ENCODE measurements at regions not wholly inside any gene's neighbourhood (a gene's known extent, or its start where the extent isn't known, plus 50 kb on each side); places are given as distances from the start of the nearest gene placed in this dataset.

DNA sequence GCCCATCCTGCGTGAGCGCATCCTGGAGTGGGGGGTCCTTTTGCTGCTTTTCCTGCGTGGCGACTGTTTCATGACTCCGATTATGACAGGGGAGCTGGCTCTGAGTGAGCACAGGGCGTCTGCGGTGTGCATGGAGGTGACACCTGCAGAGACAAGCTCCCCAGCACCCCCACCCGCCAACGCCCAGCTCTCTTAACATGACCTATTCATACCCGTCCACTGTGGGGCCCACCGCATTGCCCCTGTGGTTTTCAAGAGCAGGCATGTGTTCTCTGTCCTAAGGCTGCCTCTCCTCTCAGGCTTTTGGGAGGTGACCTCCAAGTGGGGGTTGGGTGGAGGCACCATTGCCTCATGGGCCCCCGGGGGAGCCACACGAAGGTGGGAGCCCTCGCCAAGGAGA lies 500.7 kb downstream of the TCERG1L start:
- Histone ChIP-seq H3F3A (ENCODE audit: low read depth) (no peaks in the 10 kb centered on the region), H3K79me2 (ENCODE audit: insufficient read depth, low read length) (no peaks in the 10 kb centered on the region), H3K36me3 (ENCODE audit: insufficient read depth, low read length) (no peaks in the 10 kb centered on the region), H3K4me1 (ENCODE audit: insufficient read depth, low read length, poor library complexity, severe bottlenecking) (no peaks in the 10 kb centered on the region), H4K20me1 (ENCODE audit: insufficient read depth, low read length, poor library complexity, severe bottlenecking) (no peaks in the 10 kb centered on the region), H3K4me2 (ENCODE audit: low read depth, low read length, poor library complexity, severe bottlenecking) (no peak overlapping the region), H3K4me3 (ENCODE audit: low read length, poor library complexity, severe bottlenecking) (no peak overlapping the region), H3K9ac (ENCODE audit: low read depth, low read length, poor library complexity, severe bottlenecking) (no peak overlapping the region), H3K9me2 (replicated peaks; ENCODE audit: low read depth, low read length) (no peaks in the 10 kb centered on the region), H2AFZ (ENCODE audit: low read length) (no peak overlapping the region), H3K27me3 (ENCODE audit: insufficient read depth, low read length, poor library complexity, severe bottlenecking) (no peaks in the 10 kb centered on the region), H3K9me3 (ENCODE audit: insufficient read depth, low read depth, low read length) (peaks cover 6% of the 10 kb centered on the region; the same call in 1 of the 2 replicates)
- no peak for TF ChIP-seq EZH2phosphoT487 (IDR thresholded peaks at IDR 0.05; ENCODE audit: borderline replicate concordance)
- TF ChIP-seq, protein P1, sequence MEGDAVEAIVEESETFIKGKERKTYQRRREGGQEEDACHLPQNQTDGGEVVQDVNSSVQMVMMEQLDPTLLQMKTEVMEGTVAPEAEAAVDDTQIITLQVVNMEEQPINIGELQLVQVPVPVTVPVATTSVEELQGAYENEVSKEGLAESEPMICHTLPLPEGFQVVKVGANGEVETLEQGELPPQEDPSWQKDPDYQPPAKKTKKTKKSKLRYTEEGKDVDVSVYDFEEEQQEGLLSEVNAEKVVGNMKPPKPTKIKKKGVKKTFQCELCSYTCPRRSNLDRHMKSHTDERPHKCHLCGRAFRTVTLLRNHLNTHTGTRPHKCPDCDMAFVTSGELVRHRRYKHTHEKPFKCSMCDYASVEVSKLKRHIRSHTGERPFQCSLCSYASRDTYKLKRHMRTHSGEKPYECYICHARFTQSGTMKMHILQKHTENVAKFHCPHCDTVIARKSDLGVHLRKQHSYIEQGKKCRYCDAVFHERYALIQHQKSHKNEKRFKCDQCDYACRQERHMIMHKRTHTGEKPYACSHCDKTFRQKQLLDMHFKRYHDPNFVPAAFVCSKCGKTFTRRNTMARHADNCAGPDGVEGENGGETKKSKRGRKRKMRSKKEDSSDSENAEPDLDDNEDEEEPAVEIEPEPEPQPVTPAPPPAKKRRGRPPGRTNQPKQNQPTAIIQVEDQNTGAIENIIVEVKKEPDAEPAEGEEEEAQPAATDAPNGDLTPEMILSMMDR (conservative IDR thresholded peaks at IDR 0.05; ENCODE audit: low read length): no peak

DNA sequence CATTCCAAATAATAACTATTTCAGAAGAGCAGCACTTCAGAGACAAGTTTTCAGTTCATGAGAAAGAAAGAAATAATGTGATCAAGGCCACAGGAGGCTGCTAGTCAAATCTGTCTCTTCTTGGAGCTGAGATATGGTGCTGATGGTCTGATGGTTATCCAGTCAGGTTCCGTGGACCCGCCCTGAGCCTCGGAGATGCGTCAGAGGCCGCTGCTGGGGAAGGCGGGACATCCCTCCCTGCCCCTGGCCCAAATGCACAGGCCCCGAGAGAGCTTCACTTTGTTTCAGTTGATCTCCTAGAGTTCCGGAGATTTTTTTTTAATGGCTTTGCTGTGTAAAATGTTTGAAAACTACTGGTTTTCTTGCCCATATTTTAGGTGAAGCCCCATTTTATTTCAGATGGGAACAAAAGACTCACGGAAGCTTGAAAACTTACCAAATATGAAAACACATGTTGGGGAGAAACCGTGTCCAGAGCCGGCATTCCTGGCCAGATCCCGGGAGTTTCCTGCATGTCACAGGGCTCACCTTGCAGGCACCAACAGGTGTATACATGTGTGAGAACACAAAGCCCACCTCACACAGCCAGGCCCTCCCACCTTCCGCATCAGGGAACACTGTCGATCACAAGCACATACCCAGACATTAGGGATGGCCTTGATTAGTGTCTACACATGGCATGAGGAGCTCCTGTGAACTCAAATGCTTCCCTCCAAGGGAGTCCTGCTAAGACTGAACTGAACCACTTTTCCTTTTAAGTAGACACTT lies 499.0 kb downstream of the TCERG1L start:
- H3K27me3 ChIP-seq (ENCODE audit: insufficient read depth, low read length, poor library complexity, severe bottlenecking): no peaks in the 10 kb centered on the region
- no peaks in the 10 kb centered on the region for H4K20me1 ChIP-seq (ENCODE audit: insufficient read depth, low read length, poor library complexity, severe bottlenecking)
- H3K4me3 ChIP-seq (ENCODE audit: low read length, poor library complexity, severe bottlenecking): no peak overlapping the region
- peaks cover 10% of the 10 kb centered on the region; the same call in 1 of the 2 replicates for H3K9me3 ChIP-seq (ENCODE audit: insufficient read depth, low read depth, low read length)
- no peaks in the 10 kb centered on the region for H3K9me2 ChIP-seq (replicated peaks; ENCODE audit: low read depth, low read length)
- H3F3A ChIP-seq (ENCODE audit: low read depth): no peaks in the 10 kb centered on the region
- H3K4me2 ChIP-seq (ENCODE audit: low read depth, low read length, poor library complexity, severe bottlenecking): no peak overlapping the region
- no peak overlapping the region for H2AFZ ChIP-seq (ENCODE audit: low read length)
- H3K4me1 ChIP-seq (ENCODE audit: insufficient read depth, low read length, poor library complexity, severe bottlenecking): no peaks in the 10 kb centered on the region
- H3K79me2 ChIP-seq (ENCODE audit: insufficient read depth, low read length): no peaks in the 10 kb centered on the region
- no peak overlapping the region for H3K9ac ChIP-seq (ENCODE audit: low read depth, low read length, poor library complexity, severe bottlenecking)
- TF ChIP-seq EZH2phosphoT487 (IDR thresholded peaks at IDR 0.05; ENCODE audit: borderline replicate concordance): no peak
- TF ChIP-seq, protein P1 (conservative IDR thresholded peaks at IDR 0.05; ENCODE audit: low read length): no peak
- no peaks in the 10 kb centered on the region for H3K36me3 ChIP-seq (ENCODE audit: insufficient read depth, low read length)

DNA sequence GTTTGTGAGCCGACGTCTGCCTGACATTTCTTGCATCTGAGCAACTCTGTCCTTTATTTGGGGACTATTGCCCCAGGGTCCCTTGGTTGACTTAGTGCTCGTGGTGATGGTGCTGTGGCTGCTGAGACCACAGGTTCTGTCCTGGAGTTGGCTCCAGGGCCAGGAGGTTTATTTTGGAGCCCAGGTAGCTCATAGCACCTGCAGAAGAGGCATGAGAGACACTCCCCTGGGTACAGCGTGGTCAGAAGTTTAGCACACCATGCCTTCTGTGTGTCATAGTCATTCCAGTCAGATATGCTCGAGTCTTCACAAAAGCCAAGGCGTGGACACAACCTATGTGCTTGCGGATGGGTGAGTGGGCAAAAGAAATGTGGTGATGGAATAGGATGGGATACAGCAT lies 496.9 kb downstream of the TCERG1L start:
- H3K9me2 ChIP-seq (replicated peaks; ENCODE audit: low read depth, low read length): no peaks in the 10 kb centered on the region
- H3K36me3 ChIP-seq (ENCODE audit: insufficient read depth, low read length): no peaks in the 10 kb centered on the region
- no peaks in the 10 kb centered on the region for H4K20me1 ChIP-seq (ENCODE audit: insufficient read depth, low read length, poor library complexity, severe bottlenecking)
- no peak overlapping the region for H3K4me3 ChIP-seq (ENCODE audit: low read length, poor library complexity, severe bottlenecking)
- no peaks in the 10 kb centered on the region for H3K4me1 ChIP-seq (ENCODE audit: insufficient read depth, low read length, poor library complexity, severe bottlenecking)
- H3K9me3 ChIP-seq (ENCODE audit: insufficient read depth, low read depth, low read length): peaks cover 12% of the 10 kb centered on the region; the same call in 1 of the 2 replicates
- H3K4me2 ChIP-seq (ENCODE audit: low read depth, low read length, poor library complexity, severe bottlenecking): no peak overlapping the region
- H2AFZ ChIP-seq (ENCODE audit: low read length): no peak overlapping the region
- no peaks in the 10 kb centered on the region for H3K79me2 ChIP-seq (ENCODE audit: insufficient read depth, low read length)
- H3K27me3 ChIP-seq (ENCODE audit: insufficient read depth, low read length, poor library complexity, severe bottlenecking): no peaks in the 10 kb centered on the region
- no peak for TF ChIP-seq EZH2phosphoT487 (IDR thresholded peaks at IDR 0.05; ENCODE audit: borderline replicate concordance)
- TF ChIP-seq, protein P1 (conservative IDR thresholded peaks at IDR 0.05; ENCODE audit: low read length): no peak
- H3F3A ChIP-seq (ENCODE audit: low read depth): no peaks in the 10 kb centered on the region
- no peak overlapping the region for H3K9ac ChIP-seq (ENCODE audit: low read depth, low read length, poor library complexity, severe bottlenecking)
